Spinal cord (tissue), 9 donors: ENCODE measurements at regions not wholly inside any gene's neighbourhood (a gene's known extent, or its start where the extent isn't known, plus 50 kb on each side); places are given as distances from the start of the nearest gene placed in this dataset.

Experiments used
- DNase-seq, 6 donors: peaks; one replicate each; pipeline versions ENCODE4 v3.0.0 to v3.0.0-alpha.2; 2013 to 2015; ENCODE audit warnings: low spot score in 6 of 6, low read depth in 4 of 6
- H3K27ac ChIP-seq: one replicate; pipeline ENCODE4 v1.5.1; 2013; ENCODE audit warnings: low read depth, low read length, control low read depth
- H3K27me3 ChIP-seq: one replicate; pipeline ENCODE4 v1.6.1; 2013; ENCODE audit warnings: low read length; ENCODE audit not compliant: control insufficient read depth, insufficient read depth
- H3K36me3 ChIP-seq: one replicate; pipeline ENCODE4 v1.6.1; 2013; ENCODE audit warnings: low read length; ENCODE audit not compliant: control insufficient read depth, insufficient read depth
- H3K4me1 ChIP-seq: one replicate; pipeline ENCODE4 v1.6.1; 2013; ENCODE audit warnings: low read length; ENCODE audit not compliant: control insufficient read depth, insufficient read depth
- H3K4me3 ChIP-seq: one replicate; pipeline ENCODE4 v1.5.1; 2013; ENCODE audit warnings: low read depth, low read length, control low read depth
- H3K9me3 ChIP-seq: one replicate; pipeline ENCODE4 v1.6.1; 2013; ENCODE audit warnings: low read length; ENCODE audit not compliant: control insufficient read depth, insufficient read depth
- WGBS: methylation state at CpG from one replicate; pipeline ENCODE4 v1.1.5; 2013; ENCODE audit warnings: missing lambda C conversion rate; ENCODE audit not compliant: insufficient coverage; 5-methylcytosine and 5-hydroxymethylcytosine counted together
- donor health status: healthy.

DNA sequence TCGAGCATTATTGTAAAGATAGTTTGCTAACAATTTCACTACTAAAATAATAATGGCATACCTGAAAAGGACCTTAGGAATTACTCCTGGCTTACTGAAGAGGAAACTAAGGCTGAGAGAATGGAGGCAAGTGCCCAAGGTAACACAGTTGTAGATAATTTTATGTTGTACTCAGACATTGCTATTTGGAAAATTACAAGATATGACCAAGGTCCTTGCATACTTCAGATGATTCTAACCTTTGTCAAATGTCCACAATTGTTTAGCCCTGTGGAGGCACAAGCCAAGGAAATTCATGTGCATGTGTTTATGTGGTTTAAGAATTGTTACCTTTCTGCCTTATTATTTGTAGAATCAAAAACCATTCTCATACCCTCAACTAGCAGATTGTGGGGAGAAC is 105.7 kb downstream of the TUSC7 start:
- Histone ChIP-seq H3K4me1 (no peaks in the 10 kb centered on the region), H3K27ac (no peak overlapping the region), H3K9me3 (no peaks in the 10 kb centered on the region), H3K27me3 (no peaks in the 10 kb centered on the region), H3K4me3 (no peak overlapping the region), H3K36me3 (no peaks in the 10 kb centered on the region)
- no peak for DNase-seq
- WGBS: no CpG with 5 or more reads among the region's 1 CpG

- Histone ChIP-seq H3K27me3 (no peaks in the 10 kb centered on the region), H3K9me3 (no peaks in the 10 kb centered on the region), H3K4me3 (no peak overlapping the region), H3K27ac (no peak overlapping the region), H3K4me1 (no peaks in the 10 kb centered on the region), H3K36me3 (no peaks in the 10 kb centered on the region)
- DNase-seq: peak in 4 of 6 donors; percentile 21 to 83 (median 39)
- 14% methylated on average over 1 of the region's 5 CpGs for WGBS
Observed at GRCh38 chr3:116815831-116816588, 106.4 kb downstream of the TUSC7 start.

DNA sequence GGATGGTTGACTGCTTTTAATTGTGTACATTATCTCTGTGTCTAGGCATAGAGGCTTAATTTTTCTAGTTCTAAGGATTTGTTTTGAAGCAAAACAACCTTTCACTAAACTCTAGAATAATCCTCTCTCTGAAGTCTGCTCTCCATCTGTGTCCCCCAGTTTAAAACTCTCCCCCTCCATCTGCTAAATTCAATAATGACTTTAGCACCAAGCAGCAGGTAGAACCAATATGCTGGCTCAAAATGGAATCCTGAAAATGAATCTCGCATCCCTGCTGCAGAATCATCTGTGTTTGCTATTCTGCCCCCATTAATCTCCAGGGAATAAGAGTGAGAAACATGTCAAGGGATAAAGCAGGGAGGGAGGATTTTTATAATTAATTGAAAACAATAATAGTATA is 111.8 kb downstream of the TUSC7 start:
- Histone ChIP-seq H3K27ac (no peak overlapping the region), H3K36me3 (no peaks in the 10 kb centered on the region), H3K9me3 (no peaks in the 10 kb centered on the region), H3K4me3 (no peak overlapping the region), H3K4me1 (no peaks in the 10 kb centered on the region), H3K27me3 (no peaks in the 10 kb centered on the region)
- no CpG with 5 or more reads among the region's 1 CpG for WGBS
- DNase-seq: peak in 2 of 6 donors; percentile 20 to 44

DNA sequence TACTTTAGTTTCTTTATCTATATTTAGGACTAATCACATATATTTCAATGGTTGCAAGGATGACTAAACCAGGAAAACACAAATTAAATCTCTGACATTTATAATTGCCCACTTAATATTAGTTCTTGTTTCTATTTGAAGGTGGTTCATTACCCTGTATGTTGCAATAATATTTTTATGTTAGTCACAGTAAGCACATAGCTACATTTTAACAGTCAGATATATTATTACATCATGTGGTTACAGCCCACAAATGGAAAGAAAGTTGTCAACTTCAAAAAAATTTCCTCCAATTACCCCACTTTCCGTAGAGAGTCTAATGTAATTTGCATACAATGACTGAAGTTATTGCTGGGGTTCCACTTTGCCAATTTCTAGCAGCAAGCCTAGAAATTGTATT is 114.6 kb downstream of the TUSC7 start:
- H3K4me1 ChIP-seq: no peaks in the 10 kb centered on the region
- H3K9me3 ChIP-seq: no peaks in the 10 kb centered on the region
- no peak overlapping the region for H3K4me3 ChIP-seq
- H3K27ac ChIP-seq: no peak overlapping the region
- DNase-seq: no peak
- WGBS: no CpG with 5 or more reads among the region's 1 CpG
- no peaks in the 10 kb centered on the region for H3K27me3 ChIP-seq
- no peaks in the 10 kb centered on the region for H3K36me3 ChIP-seq

- no peak overlapping the region for H3K4me3 ChIP-seq
- no peaks in the 10 kb centered on the region for H3K4me1 ChIP-seq
- H3K9me3 ChIP-seq: no peaks in the 10 kb centered on the region
- H3K27me3 ChIP-seq: no peaks in the 10 kb centered on the region
- H3K36me3 ChIP-seq: no peaks in the 10 kb centered on the region
- DNase-seq: no peak
- H3K27ac ChIP-seq: no peak overlapping the region
Observed at GRCh38 chr3:116833202-116833601, 123.6 kb downstream of the TUSC7 start.

GRCh38 chr3:116834816-116835215 is 125.2 kb downstream of the TUSC7 start:
- H3K36me3 ChIP-seq: no peaks in the 10 kb centered on the region
- no CpG with 5 or more reads among the region's 1 CpG for WGBS
- H3K9me3 ChIP-seq: no peaks in the 10 kb centered on the region
- H3K4me1 ChIP-seq: no peaks in the 10 kb centered on the region
- H3K27ac ChIP-seq: no peak overlapping the region
- no peaks in the 10 kb centered on the region for H3K27me3 ChIP-seq
- peak in 2 of 6 donors; percentile 48 to 62 for DNase-seq
- H3K4me3 ChIP-seq: no peak overlapping the region

- H3K4me1 ChIP-seq: no peaks in the 10 kb centered on the region
- H3K9me3 ChIP-seq: no peaks in the 10 kb centered on the region
- H3K36me3 ChIP-seq: no peaks in the 10 kb centered on the region
- WGBS: no CpG with 5 or more reads among the region's 1 CpG
- no peaks in the 10 kb centered on the region for H3K27me3 ChIP-seq
- no peak for DNase-seq
- H3K4me3 ChIP-seq: no peak overlapping the region
- H3K27ac ChIP-seq: no peak overlapping the region
Observed at GRCh38 chr3:116835658-116836057, 126.1 kb downstream of the TUSC7 start.

DNA sequence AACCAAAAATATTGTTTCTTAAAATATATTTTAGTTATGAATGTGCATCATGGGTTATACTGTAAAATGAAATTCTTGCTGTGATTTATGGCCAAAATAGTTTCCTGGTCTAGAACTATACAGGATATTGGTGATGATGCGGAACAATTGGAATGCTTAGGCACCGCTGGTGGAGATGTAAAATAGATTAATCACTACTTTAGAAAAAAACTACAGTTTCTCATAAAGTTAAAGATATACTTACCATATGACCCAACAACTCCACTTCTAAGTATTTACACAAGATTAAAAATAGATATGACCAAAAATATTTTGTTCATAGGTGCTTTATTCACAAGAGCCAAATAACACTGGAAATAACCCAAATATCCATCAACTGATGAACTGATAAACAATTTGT is 126.7 kb downstream of the TUSC7 start:
- Histone ChIP-seq H3K4me3 (no peak overlapping the region), H3K27ac (no peak overlapping the region), H3K9me3 (no peaks in the 10 kb centered on the region), H3K4me1 (no peaks in the 10 kb centered on the region), H3K27me3 (no peaks in the 10 kb centered on the region), H3K36me3 (no peaks in the 10 kb centered on the region)
- no peak for DNase-seq
- no CpG with 5 or more reads among the region's 2 CpGs for whole genome bisulfite sequencing

- H3K4me1 ChIP-seq: no peaks in the 10 kb centered on the region
- H3K27ac ChIP-seq: no peak overlapping the region
- H3K27me3 ChIP-seq: no peaks in the 10 kb centered on the region
- 17% methylated on average over 1 of the region's 3 CpGs for WGBS
- DNase-seq: peak in 1 of 6 donors; percentile 53
- no peaks in the 10 kb centered on the region for H3K36me3 ChIP-seq
- no peaks in the 10 kb centered on the region for H3K9me3 ChIP-seq
- no peak overlapping the region for H3K4me3 ChIP-seq
Observed at GRCh38 chr3:116837483-116837882, 127.9 kb downstream of the TUSC7 start.

DNA sequence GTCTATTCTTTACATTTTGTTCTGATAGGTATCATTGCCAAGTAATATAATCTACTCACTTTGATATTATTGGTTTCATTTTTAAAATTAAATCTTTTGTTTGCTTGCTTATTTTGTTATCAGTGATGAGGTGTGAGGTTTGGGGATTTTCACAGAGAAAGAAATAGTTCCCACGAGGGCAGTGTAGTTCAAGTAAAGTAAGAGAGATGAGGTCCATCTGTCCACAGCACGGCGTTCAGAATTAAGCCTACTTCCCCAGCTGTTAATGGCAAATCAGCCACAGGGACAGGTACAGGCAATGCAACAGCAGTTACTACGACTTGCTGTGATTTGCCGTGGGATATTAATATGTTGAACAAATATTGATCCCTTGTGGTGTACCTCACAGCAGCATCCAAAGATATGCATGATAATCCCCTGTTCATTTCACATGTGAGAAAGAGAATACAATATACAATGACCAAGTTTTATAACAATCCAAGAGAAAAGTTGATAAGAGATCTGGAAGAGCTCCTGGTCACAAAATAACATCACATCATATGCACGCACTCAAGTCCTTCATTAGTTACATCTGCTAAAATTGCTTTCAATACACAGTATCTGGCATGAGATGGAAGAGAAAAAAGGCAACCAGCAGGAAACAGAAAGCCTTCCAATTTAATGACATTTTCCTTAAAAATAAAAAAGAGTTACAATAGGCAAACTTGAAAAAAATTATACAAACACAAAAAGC is 131.6 kb downstream of the TUSC7 start:
- no peaks in the 10 kb centered on the region for H3K27me3 ChIP-seq
- no peaks in the 10 kb centered on the region for H3K9me3 ChIP-seq

More for the DNA sequence above, 131.6 kb downstream of the TUSC7 start:
- peak in 1 of 6 donors; percentile 32 for DNase-seq
- Histone ChIP-seq H3K27ac (no peak overlapping the region), H3K4me3 (no peak overlapping the region), H3K36me3 (no peaks in the 10 kb centered on the region), H3K4me1 (no peaks in the 10 kb centered on the region)
- 90% methylated on average over 3 of the region's 6 CpGs for WGBS
